ENCODE measurements at regions not wholly inside any gene's neighbourhood (a gene's known extent, or its start where the extent isn't known, plus 50 kb on each side); places are given as distances from the start of the nearest gene placed in this dataset.
"Not testable (repeated sequence)": the region's sequence is repeated elsewhere in the genome, so short reads cannot be mapped to it uniquely, and the experiment has no call there.

GRCh38 chr9:40196803-40197202 is 841.3 kb downstream of the SPATA31A1 start:
- H4K5ac ChIP-seq (ENCODE audit: insufficient read length, low read depth, low read length); H2BK12ac ChIP-seq (ENCODE audit: insufficient read length, low read depth, low read length); H3K18ac ChIP-seq (ENCODE audit: insufficient read length, low read depth, low read length); H3K27me3 ChIP-seq (ENCODE audit: insufficient read depth, low read length); H3K79me1 ChIP-seq (ENCODE audit: insufficient read depth, low read depth, low read length, poor library complexity, severe bottlenecking); H3K9me3 ChIP-seq (ENCODE audit: control insufficient read depth, low read depth, low read length); H3K36me3 Mint-ChIP-seq (ENCODE audit: insufficient read depth in 1 of 3, low read depth in 3 of 3); H2AFZ ChIP-seq (ENCODE audit: low read length); H2BK5ac ChIP-seq (ENCODE audit: insufficient read length, low read length); H3K27ac Mint-ChIP-seq; H2BK15ac ChIP-seq (ENCODE audit: low read depth, low read length); H3K23ac ChIP-seq (ENCODE audit: insufficient read length, low read depth, low read length); H2BK120ac ChIP-seq (ENCODE audit: low read depth, low read length, poor library complexity, severe bottlenecking); H4K20me1 ChIP-seq (ENCODE audit: control insufficient read depth, insufficient read depth, insufficient read length); H3T11ph ChIP-seq (ENCODE audit: low read length); H2BK20ac ChIP-seq (ENCODE audit: low read depth, low read length, poor library complexity, severe bottlenecking); H4K91ac ChIP-seq (ENCODE audit: insufficient read length, low read depth, low read length); H3K79me2 ChIP-seq (ENCODE audit: insufficient read depth, low read length); H3K4me1 Mint-ChIP-seq; H3K23me2 ChIP-seq (ENCODE audit: insufficient read length, low read depth, low read length, poor library complexity, severe bottlenecking); H3K4ac ChIP-seq (ENCODE audit: low read depth, low read length); H3K27ac ChIP-seq (ENCODE audit: insufficient read length, low read depth, low read length); H3K56ac ChIP-seq (ENCODE audit: insufficient read length, low read depth, low read length); H2AK5ac ChIP-seq (ENCODE audit: insufficient read length, low read length); DNase-seq; H4K8ac ChIP-seq (replicated peaks; ENCODE audit: insufficient read length, low read depth, low read length); H3K4me3 Mint-ChIP-seq; H3K14ac ChIP-seq (ENCODE audit: insufficient read depth, low read length); H3K4me1 ChIP-seq (ENCODE audit: insufficient read depth, low read length); H3K4me2 ChIP-seq (ENCODE audit: insufficient read depth, insufficient read length, low read length); H3K9ac ChIP-seq (ENCODE audit: extremely low read depth, insufficient read length, low read length): not testable (repeated sequence)
- H3K27me3 Mint-ChIP-seq (ENCODE audit: low read depth) = peaks cover 30% of the 10 kb centered on the region
- H3K9me3 Mint-ChIP-seq = peaks cover 8 to 11% of the 10 kb centered on the region in 2 experiments; a peak in 4 of 5 replicates
- WGBS (ENCODE audit: extremely low coverage, insufficient read length, low lambda C conversion rate) = no CpG with 5 or more reads among the region's 18 CpGs

GRCh38 chr9:40221596-40222233 is 866.2 kb downstream of the SPATA31A1 start:
- not testable (repeated sequence) for H3K18ac ChIP-seq (ENCODE audit: insufficient read length, low read depth, low read length); H3K36me3 Mint-ChIP-seq (ENCODE audit: insufficient read depth in 1 of 3, low read depth in 3 of 3); H3K56ac ChIP-seq (ENCODE audit: insufficient read length, low read depth, low read length); H3K9me3 Mint-ChIP-seq; H2BK15ac ChIP-seq (ENCODE audit: low read depth, low read length); H3K14ac ChIP-seq (ENCODE audit: insufficient read depth, low read length); H3K4ac ChIP-seq (ENCODE audit: low read depth, low read length); H2BK20ac ChIP-seq (ENCODE audit: low read depth, low read length, poor library complexity, severe bottlenecking); H3K27me3 Mint-ChIP-seq (ENCODE audit: low read depth); H4K5ac ChIP-seq (ENCODE audit: insufficient read length, low read depth, low read length); H3K4me3 Mint-ChIP-seq; H3K9ac ChIP-seq (ENCODE audit: extremely low read depth, insufficient read length, low read length); H3T11ph ChIP-seq (ENCODE audit: low read length); H3K27ac ChIP-seq (ENCODE audit: insufficient read length, low read depth, low read length); H2AK5ac ChIP-seq (ENCODE audit: insufficient read length, low read length); H4K8ac ChIP-seq (replicated peaks; ENCODE audit: insufficient read length, low read depth, low read length); H3K23me2 ChIP-seq (ENCODE audit: insufficient read length, low read depth, low read length, poor library complexity, severe bottlenecking); DNase-seq; H3K9me3 ChIP-seq (ENCODE audit: control insufficient read depth, low read depth, low read length); H2BK12ac ChIP-seq (ENCODE audit: insufficient read length, low read depth, low read length); H3K23ac ChIP-seq (ENCODE audit: insufficient read length, low read depth, low read length); H2BK5ac ChIP-seq (ENCODE audit: insufficient read length, low read length); H3K27me3 ChIP-seq (ENCODE audit: insufficient read depth, low read length); H3K4me1 ChIP-seq (ENCODE audit: insufficient read depth, low read length); H3K79me1 ChIP-seq (ENCODE audit: insufficient read depth, low read depth, low read length, poor library complexity, severe bottlenecking); H2BK120ac ChIP-seq (ENCODE audit: low read depth, low read length, poor library complexity, severe bottlenecking); H4K91ac ChIP-seq (ENCODE audit: insufficient read length, low read depth, low read length); H3K4me1 Mint-ChIP-seq; H3K79me2 ChIP-seq (ENCODE audit: insufficient read depth, low read length); H3K27ac Mint-ChIP-seq; H2AFZ ChIP-seq (ENCODE audit: low read length); H4K20me1 ChIP-seq (ENCODE audit: control insufficient read depth, insufficient read depth, insufficient read length); H3K4me2 ChIP-seq (ENCODE audit: insufficient read depth, insufficient read length, low read length)
- WGBS (ENCODE audit: extremely low coverage, insufficient read length, low lambda C conversion rate) = no CpG with 5 or more reads among the region's 33 CpGs

All from H9 (cell line).